GM21786 (cell line): ENCODE measurements at regions not wholly inside any gene's neighbourhood (a gene's known extent, or its start where the extent isn't known, plus 50 kb on each side); places are given as distances from the start of the nearest gene placed in this dataset.
"Not testable (repeated sequence)": the region's sequence is repeated elsewhere in the genome, so short reads cannot be mapped to it uniquely, and the experiment has no call there.

Experiments
- ATAC-seq: cut with Tn5 transposase; IDR thresholded peaks from one replicate; pipeline ENCODE4 v1.9.1; 2021; ENCODE audit not compliant: unreplicated experiment

DNA sequence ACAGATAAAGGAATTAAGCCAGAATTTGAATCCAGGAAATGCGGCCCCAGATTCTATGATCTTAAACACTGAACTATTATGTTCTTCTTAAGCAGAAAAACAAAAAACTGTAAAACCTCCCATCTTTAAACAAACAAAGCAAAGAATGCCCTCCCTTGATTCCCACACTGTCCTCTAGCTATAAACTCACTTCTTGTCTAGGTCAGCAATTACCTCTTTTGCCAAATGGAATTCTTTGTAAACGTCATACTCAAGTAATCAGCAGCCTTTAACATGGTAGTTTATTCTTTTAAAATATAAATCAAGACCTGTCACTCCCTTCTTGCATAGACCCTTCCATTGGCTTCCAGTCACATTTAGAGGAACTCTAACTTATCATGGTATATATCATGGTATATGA, 958.9 kb upstream of the CNTN5 start:
- no peak for ATAC-seq

DNA sequence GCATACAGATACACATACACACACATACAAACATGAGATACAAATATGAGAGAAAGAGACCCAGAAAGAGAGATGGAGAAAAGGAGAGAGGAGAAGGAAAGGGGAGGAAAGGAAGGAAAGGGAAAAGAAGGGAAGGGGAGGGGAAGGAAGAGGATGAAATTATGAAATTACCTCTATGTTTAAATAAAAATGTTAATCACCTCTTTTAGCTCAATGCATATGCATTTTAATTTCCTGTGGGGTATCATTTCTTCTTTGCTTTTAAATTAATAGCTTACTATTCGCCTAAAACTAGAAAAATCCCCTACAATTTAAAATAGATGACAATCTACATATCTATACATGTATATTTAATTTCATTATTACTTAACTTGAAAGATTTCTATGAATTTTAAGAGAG, 958.0 kb upstream of the CNTN5 start:
- no peak for ATAC-seq

DNA sequence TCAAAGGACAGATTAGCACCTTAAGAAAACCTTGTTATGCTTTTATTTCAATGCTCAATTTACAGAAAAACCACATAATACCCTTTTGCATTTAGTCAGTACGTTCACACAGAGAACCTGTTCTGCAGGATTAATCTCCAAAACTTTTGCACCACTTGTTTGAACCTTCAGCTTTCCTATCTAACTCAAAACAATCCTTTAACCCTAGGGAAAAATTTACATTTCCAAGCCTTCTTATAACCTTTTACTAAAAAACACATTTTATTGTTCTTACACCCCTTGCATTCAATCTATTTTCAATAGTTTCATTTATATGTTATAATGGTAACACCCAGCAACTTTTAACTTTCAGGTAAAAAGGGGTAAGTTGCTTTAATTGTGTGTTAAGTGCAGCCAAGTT, 952.5 kb upstream of the CNTN5 start:
- ATAC-seq, result no peak

DNA sequence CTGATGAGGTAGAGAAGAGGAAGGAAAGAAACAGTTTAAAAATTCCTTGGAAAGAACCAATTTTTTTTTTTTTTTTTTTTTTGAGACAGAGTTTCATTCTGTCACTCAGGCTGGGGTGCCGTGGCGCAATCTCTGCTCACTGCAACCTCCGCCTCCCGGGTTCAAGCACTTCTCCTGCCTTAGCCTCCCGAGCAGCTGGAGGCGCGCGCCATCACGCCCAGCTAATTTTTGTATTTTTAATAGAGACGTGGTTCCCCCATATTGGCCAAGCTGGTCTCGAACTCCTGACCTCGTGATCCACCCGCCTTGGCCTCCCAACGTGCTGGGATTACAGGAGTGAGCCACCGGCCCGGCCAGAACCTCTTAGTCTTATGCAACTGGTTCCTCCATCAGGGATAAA, 951.6 kb upstream of the CNTN5 start:
- ATAC-seq, result not testable (repeated sequence)

DNA sequence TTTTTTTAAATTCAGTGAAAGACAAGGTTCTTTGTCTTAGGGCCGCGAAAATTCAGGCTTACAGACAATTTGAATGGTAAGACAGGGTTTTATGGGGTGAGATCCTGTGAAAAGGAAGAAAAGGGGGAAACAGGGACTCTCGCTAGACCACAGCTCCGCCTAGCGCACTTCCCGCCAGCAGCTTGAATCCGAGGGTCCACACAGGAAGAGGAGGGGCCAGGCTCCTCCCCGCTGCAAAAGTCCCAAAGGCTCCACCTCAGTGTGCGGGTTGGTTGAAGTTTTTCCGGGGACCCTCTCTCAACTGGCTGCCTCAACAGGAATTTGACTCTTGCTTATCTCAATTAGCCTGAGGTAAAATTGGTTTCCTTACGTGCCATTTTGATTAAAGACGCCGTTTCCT, 950.9 kb upstream of the CNTN5 start:
- ATAC-seq, result no peak

DNA sequence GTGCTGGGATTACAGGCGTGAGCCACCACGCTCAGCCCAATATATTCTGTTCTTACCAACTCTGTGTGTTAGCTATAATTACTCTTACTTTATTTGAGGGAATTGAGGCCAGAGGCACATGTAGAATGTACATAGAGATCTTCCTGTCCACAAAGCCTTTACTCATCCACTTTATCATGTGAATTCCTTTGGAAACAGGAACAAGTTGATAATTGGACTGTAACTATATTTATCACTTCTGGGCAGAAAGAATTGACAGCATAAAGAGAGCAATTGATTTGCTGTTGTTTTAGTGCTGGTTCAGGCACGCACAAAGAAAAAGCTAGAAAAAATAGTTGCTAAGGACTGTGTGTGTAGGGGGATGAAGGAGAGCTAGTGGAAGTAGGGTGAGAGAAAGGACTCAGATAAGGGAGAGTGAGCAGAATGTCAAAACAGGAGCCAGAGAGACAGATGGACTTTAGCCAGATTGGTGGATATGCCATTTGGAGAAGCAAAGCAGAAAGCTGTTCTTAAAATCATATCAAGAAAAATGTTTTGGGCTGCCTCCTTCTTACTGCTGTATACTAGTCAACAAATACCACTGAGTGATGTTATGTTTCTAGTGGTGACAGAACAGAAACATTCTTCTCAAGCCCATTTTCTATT, 929.8 kb upstream of the CNTN5 start:
- no peak for ATAC-seq

DNA sequence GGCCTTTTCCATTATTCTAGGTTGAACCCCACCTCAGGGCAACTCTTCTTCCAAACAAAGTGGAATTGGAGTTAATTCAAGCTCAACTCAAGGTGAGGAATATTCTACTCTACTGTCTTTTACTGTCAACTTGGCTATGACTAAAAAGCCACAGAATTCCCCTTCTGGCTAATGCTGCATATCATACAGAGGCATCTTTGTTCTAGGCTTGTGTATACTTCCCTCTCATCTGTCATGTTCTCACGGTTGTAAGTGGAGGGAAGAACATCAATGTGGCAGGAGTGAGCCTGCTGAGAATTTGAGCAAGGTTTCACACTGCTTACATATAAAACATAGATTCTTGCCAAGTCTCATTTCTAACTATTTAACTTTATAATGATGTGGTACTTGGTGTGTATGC, 921.4 kb upstream of the CNTN5 start:
- ATAC-seq, result no peak

DNA sequence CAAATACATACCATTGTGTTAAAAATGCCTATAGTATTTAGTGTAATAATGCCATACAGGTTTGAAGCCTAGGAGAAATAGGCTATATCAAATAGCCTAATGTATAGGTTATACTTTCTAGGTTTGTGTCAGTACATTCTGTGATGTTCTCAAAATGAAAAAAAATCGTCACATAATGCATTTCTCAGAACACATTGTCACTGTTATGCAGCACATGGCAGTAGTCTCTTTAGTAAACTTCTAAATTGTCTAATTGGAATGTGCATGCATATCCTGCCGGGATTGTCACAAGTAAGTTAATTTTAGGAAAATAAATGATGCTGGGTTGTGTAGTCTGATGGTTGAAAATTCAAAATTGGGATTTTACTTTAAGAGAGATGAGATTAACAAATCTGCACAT, 920.1 kb upstream of the CNTN5 start:
- ATAC-seq, result no peak

DNA sequence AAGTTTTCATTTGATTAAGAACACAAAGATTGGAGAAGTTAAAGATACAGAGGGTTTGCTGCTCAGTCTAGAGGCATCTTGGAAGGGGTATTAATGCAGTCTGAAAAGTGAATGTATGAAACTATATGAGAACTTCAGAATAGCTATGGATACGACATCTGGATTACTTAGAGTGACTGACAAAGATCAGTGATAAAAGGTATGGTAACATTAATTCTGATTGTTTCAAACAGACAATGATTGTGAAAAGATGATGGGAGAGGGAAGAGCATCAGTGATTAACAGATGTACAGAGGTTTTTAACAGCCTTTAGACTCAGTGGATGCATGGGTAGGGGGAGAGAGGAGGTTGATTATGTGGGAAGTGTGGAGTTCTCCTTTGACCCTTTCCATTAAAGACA, 919.4 kb upstream of the CNTN5 start:
- ATAC-seq, result no peak

DNA sequence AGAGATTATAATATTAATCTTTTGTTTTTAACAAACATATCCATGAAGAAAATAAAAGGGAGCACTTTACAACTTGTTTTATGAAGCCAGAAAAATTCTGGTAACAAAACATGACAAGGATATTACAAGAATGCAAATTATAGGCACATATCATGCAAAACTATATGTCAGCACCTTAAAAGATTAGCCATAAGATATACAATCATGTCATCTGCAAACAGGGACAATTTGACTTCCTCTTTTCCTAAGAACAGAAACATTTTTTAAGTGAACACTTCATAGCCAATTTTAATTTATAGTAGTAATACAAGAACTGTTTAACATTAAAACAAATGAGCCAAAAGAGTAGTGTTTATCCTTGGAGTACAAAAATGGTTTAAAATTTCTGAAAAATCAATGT, 916.5 kb upstream of the CNTN5 start:
- no peak for ATAC-seq

DNA sequence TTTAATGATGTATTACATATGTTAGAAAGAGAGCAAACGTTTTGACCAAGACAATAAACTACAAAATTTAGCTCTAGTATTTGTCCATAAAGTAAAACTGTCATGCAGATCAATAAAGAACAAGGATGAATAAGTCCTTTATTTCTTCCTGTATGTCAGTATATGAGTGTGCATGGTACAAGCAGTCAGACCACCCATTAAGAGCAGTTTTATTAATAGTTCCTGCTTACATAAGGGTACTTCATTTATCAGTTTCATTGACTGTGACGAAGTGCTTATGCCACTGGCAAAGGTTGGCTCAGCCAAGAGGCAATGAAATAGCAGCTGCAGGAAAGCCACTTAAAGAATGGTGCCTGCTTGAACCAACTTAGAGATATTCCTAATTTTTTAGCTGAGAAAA, 913.0 kb upstream of the CNTN5 start:
- ATAC-seq, result no peak

DNA sequence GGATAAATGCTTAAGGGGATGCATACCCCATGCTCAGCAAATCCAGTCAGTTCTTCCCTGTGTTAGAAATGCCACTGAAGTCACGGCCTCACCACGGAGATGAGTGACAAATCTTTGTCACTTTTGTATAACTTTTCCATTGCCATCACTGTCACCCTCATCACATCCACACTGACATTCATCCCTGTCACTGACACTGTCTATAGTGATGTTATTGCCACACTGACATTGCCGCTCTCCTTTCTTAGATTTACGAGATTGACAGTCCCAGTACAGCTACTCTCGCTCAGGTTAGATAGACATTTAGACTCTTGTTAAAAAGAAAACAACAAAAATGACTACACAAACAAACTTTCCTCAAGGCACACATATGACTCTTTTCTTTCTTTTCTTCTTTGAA, 910.7 kb upstream of the CNTN5 start:
- ATAC-seq, result no peak

DNA sequence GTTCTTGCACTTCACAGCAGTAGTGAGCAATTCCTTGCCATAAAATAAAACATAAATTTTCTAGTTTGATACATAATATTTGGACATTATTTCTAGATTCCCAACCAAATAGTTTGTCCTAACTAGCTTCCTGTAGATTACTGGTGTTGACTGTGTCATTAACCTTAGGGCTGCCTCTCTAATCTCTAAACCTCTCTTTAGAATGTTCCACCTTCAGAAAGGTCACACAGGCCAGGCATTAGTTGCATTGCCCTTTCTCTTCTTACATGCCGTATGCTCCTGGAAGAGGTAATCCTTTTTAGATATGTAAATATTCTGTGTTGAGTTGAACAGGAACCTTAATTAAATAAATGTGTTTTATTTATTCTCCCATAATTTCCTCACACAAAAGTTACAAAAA, 904.9 kb upstream of the CNTN5 start:
- no peak for ATAC-seq

DNA sequence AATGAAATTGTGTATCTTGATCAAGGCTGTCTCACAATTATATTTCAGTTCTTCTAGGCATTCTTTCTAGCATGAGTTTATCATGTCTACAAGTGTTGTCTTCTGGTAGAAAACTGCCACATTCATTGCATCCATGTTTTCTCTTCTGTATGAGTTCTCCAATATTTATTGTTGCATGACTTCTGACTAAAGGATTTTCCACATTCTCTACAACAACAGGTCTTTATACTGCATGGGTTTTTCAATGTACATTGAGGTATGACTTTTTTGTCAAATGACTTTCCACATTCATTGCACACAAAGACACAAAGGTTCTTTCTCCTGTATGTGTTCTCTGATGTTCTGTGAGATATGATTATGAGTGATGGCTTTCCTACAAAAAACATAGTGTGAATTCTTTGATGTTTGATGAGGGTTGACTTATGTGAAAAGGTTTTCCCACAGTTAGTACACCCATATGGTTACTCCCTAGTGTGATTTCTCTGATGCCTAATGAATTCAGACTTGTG, 890.6 kb upstream of the CNTN5 start:
- ATAC-seq, result no peak

DNA sequence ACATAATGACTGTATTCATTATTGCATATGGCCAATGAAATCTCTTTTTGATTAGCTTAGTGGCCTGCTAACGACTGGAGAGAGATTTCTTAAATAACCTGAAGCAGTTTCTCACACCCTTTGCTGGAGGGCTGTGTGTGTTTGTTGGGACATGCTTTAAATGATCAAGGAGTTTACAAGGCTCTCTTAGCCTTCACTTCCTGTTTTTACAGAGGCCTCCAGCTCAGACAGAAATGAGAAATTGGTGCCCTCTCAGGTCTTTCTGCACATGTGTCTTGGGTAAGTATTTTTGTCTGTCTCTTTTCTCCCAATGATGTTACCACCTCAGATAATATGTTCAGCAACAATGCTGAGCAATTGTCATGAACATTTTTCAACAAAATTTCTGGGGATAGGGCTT, 884.4 kb upstream of the CNTN5 start:
- no peak for ATAC-seq

DNA sequence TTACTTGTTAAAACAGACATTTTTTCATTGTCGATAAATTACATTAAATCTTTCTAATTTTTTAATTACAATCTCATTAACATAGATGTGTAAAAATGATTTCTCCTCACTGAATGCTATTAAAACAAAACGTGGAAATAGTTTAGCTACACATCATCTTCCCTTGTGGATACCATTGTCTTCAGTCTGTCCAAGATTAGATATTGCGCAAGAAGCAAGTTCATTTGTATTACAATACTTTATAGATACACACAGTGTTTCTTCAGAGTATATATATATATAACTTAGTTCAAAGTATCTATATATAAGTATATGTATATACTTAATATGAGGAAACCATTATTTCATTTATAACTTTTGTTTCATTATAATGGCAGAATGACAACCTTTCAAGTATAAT, 883.3 kb upstream of the CNTN5 start:
- ATAC-seq, result no peak

DNA sequence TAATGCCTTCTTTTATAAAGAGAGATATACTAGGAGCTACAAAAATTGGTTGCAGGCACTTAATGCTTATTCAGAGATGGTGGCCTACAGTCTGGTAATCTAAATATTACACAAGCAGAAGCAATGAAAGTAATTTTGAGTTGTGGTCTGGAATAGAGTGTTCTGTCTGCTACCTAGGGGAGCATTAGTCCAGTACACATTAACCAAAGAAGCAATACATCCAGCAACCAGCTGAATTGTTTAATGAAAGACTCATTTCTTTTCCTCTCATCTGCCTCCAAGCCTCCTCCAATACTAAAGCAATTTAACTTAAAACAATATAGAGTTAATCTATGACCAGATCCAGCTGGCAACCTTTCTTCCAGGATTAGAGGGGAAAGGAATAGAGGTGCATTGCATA, 877.1 kb upstream of the CNTN5 start:
- ATAC-seq, result no peak

DNA sequence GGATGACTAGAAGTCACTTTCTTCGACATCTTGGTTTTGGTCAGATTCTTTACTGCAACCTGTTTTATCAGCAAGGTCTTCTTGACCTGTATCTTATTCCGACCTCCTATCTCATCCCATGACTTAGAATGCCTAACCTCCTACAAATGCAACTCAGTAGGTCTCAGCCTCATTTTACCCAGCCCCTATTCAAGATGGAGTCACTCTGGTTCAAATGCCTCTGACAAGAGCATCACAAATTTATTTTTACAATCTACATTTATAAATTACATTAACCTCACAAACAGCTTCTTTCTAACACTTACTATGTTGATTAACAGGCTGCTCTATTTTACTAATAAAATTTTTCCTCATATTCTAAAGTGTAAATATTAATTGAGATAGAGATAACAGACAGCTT, 867.0 kb upstream of the CNTN5 start:
- ATAC-seq, result no peak

DNA sequence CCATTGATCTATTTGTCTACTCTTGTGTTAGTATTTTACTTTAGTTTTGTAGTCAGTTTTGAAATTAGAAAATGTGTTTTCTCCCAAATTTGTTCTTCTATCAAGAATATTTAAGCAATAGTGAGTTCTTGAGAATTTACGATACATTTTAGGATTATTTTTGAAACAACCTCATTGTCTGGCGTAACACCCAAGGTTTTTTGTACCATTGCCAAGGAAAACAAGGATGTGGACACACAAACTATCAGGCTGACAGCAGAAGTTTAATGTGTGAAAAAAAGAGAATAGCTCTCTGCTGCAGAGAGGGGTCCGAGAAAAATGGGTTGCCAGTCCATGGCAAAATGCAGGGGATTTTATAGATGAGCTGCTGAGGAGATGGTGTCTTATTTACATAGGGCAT, 865.1 kb upstream of the CNTN5 start:
- no peak for ATAC-seq

DNA sequence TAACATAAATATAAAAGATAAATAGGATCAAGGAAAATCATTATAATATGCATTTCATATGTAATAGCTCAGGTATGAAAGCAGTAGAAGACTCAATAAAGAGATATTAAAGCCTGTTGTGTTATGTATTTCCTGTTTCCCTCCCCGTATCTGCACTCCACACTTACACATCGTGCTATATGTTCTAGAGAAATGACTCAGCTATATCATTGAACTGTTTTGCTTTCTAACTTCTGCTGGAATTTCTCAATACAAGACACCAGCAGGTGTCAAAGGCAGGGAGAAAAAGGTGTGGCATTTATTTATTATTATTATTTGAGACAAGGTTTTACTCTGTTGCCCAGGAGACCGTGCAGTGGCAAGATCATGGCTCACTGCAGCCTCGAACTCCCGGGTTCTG, 842.8 kb upstream of the CNTN5 start:
- no peak for ATAC-seq

DNA sequence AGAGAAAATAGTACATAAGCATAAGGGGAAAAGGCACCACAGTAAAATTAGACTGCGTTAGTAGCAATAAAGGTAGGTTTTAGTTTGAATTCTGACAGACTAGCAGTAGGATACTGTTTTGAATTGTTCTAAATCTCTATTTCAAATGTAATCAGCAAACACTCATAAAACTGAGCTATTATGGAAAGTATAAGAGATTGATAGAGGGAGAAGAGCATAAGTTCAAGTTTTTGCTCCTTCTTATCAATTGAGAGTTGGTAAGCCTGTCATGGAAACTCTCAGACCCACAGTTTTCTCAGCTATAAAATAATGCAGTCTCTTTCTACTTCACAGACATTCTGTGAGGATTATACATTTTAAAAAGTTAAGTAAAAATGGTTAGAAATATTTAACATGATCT, 840.2 kb upstream of the CNTN5 start:
- ATAC-seq, result no peak

DNA sequence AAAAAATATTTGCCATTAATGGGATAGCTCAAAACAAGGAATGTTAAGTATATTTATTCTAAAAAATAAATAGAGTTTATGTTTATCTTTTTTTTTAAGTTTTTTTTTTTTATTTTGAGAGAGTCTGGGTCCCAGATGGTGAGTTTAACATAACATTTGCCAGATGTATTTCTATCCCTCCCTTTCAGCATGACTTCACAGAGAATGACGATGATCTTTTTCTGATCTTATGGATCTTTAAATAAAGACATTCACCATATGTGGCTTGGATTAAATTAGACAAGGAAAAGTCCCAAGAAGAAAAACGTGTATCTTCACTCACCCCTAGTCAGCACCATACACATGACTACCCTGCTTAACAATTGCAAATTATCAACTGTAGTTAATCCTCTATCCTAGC, 839.8 kb upstream of the CNTN5 start:
- ATAC-seq, result no peak

DNA sequence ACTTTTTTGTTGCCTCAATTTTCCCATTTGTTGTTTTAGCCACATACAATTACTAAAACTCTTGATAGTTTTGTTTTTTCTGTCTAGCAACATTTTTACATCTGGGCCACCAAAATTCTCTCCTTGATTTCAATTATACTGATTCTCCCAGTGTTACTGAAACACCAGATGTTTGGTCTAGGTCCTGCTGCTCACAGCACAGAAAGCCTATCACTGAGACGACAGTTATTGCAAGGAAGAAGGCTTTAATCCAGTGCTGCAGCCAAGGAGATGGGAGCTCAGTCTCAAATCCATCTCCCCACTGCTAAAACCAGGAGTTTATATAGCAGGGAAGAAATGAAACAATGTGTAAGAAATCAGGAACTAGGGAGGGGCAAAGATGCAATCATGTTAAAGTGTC, 837.7 kb upstream of the CNTN5 start:
- ATAC-seq, result no peak

DNA sequence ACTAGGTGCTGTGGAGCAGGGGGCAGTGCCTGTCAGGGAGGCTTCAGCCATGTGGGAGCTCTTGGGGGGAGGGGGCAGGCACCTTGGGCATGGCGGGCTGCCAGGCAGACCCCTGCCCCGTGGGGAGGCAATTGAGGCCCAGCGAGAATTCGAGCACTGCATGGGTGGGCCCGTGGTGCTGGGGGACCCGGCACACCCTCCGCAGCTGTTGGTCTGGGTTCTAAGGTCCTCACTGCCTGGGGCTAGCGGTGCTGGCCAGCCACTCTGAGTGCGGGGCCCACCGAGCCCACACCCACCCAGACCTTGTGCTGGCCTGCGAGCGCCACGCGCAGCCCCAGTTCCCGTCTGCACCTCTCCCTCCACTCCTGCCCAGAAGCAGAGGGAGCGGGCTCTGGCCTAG, 835.5 kb upstream of the CNTN5 start:
- no peak for ATAC-seq
